Ovary (tissue), 7 donors: ENCODE measurements at regions not wholly inside any gene's neighbourhood (a gene's known extent, or its start where the extent isn't known, plus 50 kb on each side); places are given as distances from the start of the nearest gene placed in this dataset.

ENCODE experiments used
- DNase-seq, 5 donors: peaks; one replicate each; pipeline ENCODE4 v3.0.0-alpha.2; 2019 to 2020
- H3K27ac ChIP-seq, 2 donors: fragments of 200-600 bp; one replicate each; pipeline versions ENCODE4 v1.5.1 to v1.8.0; 2019 to 2022
- H3K27me3 ChIP-seq: fragments of 200-600 bp; one replicate; pipeline ENCODE4 v1.8.0; 2022
- H3K36me3 ChIP-seq: fragments of 200-600 bp; sonication (generic); one replicate; pipeline ENCODE4 v1.5.1; 2019
- H3K4me1 ChIP-seq: one replicate; pipeline ENCODE4 v1.8.1; 2013; ENCODE audit warnings: mild to moderate bottlenecking, moderate library complexity; ENCODE audit not compliant: insufficient read depth
- H3K4me3 ChIP-seq: fragments of 200-600 bp; sonication (generic); one replicate; pipeline ENCODE4 v1.5.1; 2017
- H3K9me3 ChIP-seq, 2 donors: fragments of 200-600 bp in 1 of 2; sonication (generic) in 1 of 2; one replicate each; pipeline versions ENCODE4 v1.5.1 to v1.8.1; 2013 to 2019; ENCODE audit warnings: mild to moderate bottlenecking in 1 of 2, moderate library complexity in 1 of 2
- CTCF ChIP-seq, 3 donors: fragments of 450-650 bp in 2 of 3; fragments of 200-600 bp in 1 of 3; IDR thresholded peaks; one replicate each; pipeline versions ENCODE4 v1.5.1 to v1.8.0; 2016 to 2022; ENCODE audit warnings: antibody characterized with exemption in 3 of 3, mild to moderate bottlenecking in 1 of 3
- EP300 ChIP-seq: sonication (generic); formaldehyde crosslinking; IDR thresholded peaks from one replicate; pipeline ENCODE4 v1.6.1; 2017; ENCODE audit warnings: antibody characterized with exemption
- POLR2A ChIP-seq: fragments of 450-650 bp; IDR thresholded peaks from one replicate; pipeline ENCODE4 v1.6.1; 2017; ENCODE audit warnings: antibody characterized with exemption, mild to moderate bottlenecking, moderate library complexity
- WGBS, 3 donors: extraction: QIAGEN DNeasy Blood & Tissue Kit in 1 of 3; methylation state at CpG; one replicate each; pipeline versions ENCODE4 v1.1.5 to v1.1.7; 2013 to 2017; 5-methylcytosine and 5-hydroxymethylcytosine counted together
- intact Hi-C, 4 donors: fragments of 100-400 bp; cut with DNase I; formaldehyde crosslinking; loops; one replicate each; pipeline versions ENCODE4 v1.11.0 to v1.15.1; 2022 to 2023
- donor health status: DM: no; HTN: no; CAD: no; lungs with moderate emphysema.
- donor health status: DM: no; HTN: no; CAD: no.
- donor health status: Bipolar disorder and iron deficiency.
- donor health status: DM: no; HTN: no; CAD: no.
- donor health status: DM: yes; HTN: yes; CAD: no.

GRCh38 chr16:85199069-85199725, 86.9 kb upstream of the CIBAR2 start:
- Histone ChIP-seq H3K27me3 (no peaks in the 10 kb centered on the region), H3K27ac (peak overlapping the region; percentile 27 to 83), H3K9me3 (no peaks in the 10 kb centered on the region), H3K4me3 (no peak overlapping the region), H3K4me1 (peaks cover 59% of the 10 kb centered on the region), H3K36me3 (no peaks in the 10 kb centered on the region)
- no peak for DNase-seq
- intact Hi-C loops = loop anchor here in 1 of 4 donors (5.0 kb wide), 1 partner anchor 33 kb away; no protein-coding TSS in a partner anchor
- no peak for TF ChIP-seq EP300
- no peak for TF ChIP-seq CTCF (IDR thresholded peaks at IDR 0.05)
- no peak for TF ChIP-seq POLR2A
- 34 to 66% (median 63%) methylated on average over 21 of the region's 21 CpGs for WGBS, 3 donors

- H3K27ac ChIP-seq = peak overlapping the region in 1 of 2 donors; percentile 83
- intact Hi-C loops = loop anchor here in 1 of 4 donors (5.0 kb wide), 1 partner anchor 32 kb away; no protein-coding TSS in a partner anchor
- H3K4me1 ChIP-seq = peaks cover 64% of the 10 kb centered on the region
- H3K9me3 ChIP-seq = no peaks in the 10 kb centered on the region
- no peak overlapping the region for H3K4me3 ChIP-seq
- H3K27me3 ChIP-seq = no peaks in the 10 kb centered on the region
- TF ChIP-seq CTCF (IDR thresholded peaks at IDR 0.05) = no peak
- no peak for TF ChIP-seq EP300
- TF ChIP-seq POLR2A = no peak
- no peak for DNase-seq
- no peaks in the 10 kb centered on the region for H3K36me3 ChIP-seq
- WGBS, 3 donors = 78 to 91% (median 86%) methylated on average over 9 of the region's 9 CpGs
Measured at GRCh38 chr16:85199880-85200279, 87.6 kb upstream of the CIBAR2 start.

GRCh38 chr16:85200471-85201278, 88.4 kb upstream of the CIBAR2 start:
- 51 to 76% (median 65%) methylated on average over 17 of the region's 17 CpGs for WGBS, 3 donors
- no peak for DNase-seq
- Histone ChIP-seq H3K27ac (peak overlapping the region in 1 of 2 donors; percentile 83), H3K36me3 (no peaks in the 10 kb centered on the region), H3K4me3 (no peak overlapping the region), H3K27me3 (no peaks in the 10 kb centered on the region), H3K9me3 (no peaks in the 10 kb centered on the region), H3K4me1 (peaks cover 64% of the 10 kb centered on the region)
- intact Hi-C loops = no loop called here
- TF ChIP-seq POLR2A = no peak
- no peak for TF ChIP-seq EP300
- no peak for TF ChIP-seq CTCF (IDR thresholded peaks at IDR 0.05)

GRCh38 chr16:85201574-85201973, 89.3 kb upstream of the CIBAR2 start:
- Histone ChIP-seq H3K27ac (peak overlapping the region in 1 of 2 donors; percentile 74), H3K4me3 (no peak overlapping the region), H3K36me3 (no peaks in the 10 kb centered on the region), H3K9me3 (no peaks in the 10 kb centered on the region), H3K27me3 (no peaks in the 10 kb centered on the region), H3K4me1 (peaks cover 67% of the 10 kb centered on the region)
- intact Hi-C loops = no loop called here
- TF ChIP-seq POLR2A = no peak
- no peak for TF ChIP-seq CTCF (IDR thresholded peaks at IDR 0.05)
- no peak for TF ChIP-seq EP300
- no peak for DNase-seq
- WGBS, 3 donors = 27 to 59% (median 35%) methylated on average over 8 of the region's 8 CpGs
